PC-3 (cell line): ENCODE measurements at regions not wholly inside any gene's neighbourhood (a gene's known extent, or its start where the extent isn't known, plus 50 kb on each side); places are given as distances from the start of the nearest gene placed in this dataset.

Experiments used
- ATAC-seq: fragments of 200-7000 bp; cut with Tn5 transposase; 2 replicates; pipeline ENCODE4 v1.9.1; 2020; ENCODE audit warnings: mild to moderate bottlenecking, moderate library complexity
- BruUV-seq: library from RNA; stranded (reverse); fragments of 400-500 nt; replicated peaks from 2 replicates; lab custom pipeline; 2021; lab: Mats Ljungman, UMichigan
- CTCF ChIA-PET: fragments of 300-600 bp; sonication (Branson Sonifier 250); formaldehyde crosslinking; loops from one replicate; lab custom pipeline; 2022; ENCODE audit warnings: antibody characterized with exemption; lab: Charles Lee
- POLR2A ChIA-PET: fragments of 300-600 bp; sonication (Branson Sonifier 250); formaldehyde crosslinking; loops from one replicate; lab custom pipeline; 2022; ENCODE audit warnings: antibody characterized with exemption; ENCODE audit not compliant: unreplicated experiment; lab: Charles Lee
- DNase-seq: peaks from one replicate; pipeline ENCODE4 v3.0.0-alpha.2; 2015
- H2AFZ ChIP-seq: fragments of 300-600 bp; sonication (generic); 2 replicates; pipeline ENCODE4 v1.6.0; 2016; ENCODE audit warnings: antibody characterized with exemption, low read length
- H3F3A ChIP-seq: fragments of 300-600 bp; sonication (generic); one replicate; pipeline ENCODE4 v1.6.0; 2017; ENCODE audit warnings: antibody characterized with exemption, low read length, control low read depth, mild to moderate bottlenecking; ENCODE audit not compliant: unreplicated experiment
- H3K27ac ChIP-seq: fragments of 300-600 bp; sonication (generic); 2 replicates; pipeline ENCODE4 v1.5.1; 2016; ENCODE audit warnings: mild to moderate bottlenecking, low read length
- H3K27me3 ChIP-seq: fragments of 300-600 bp; sonication (generic); 2 replicates; pipeline ENCODE4 v1.6.1; 2016; ENCODE audit warnings: low read length, mixed read lengths
- H3K36me3 ChIP-seq: fragments of 300-600 bp; sonication (generic); 2 replicates; pipeline ENCODE4 v1.6.1; 2016; ENCODE audit warnings: low read depth, mixed run types, low read length, mixed read lengths
- H3K4me1 ChIP-seq: fragments of 300-600 bp; sonication (generic); 2 replicates; pipeline ENCODE4 v1.5.1; 2016; ENCODE audit warnings: low read length; ENCODE audit not compliant: insufficient read depth
- H3K4me2 ChIP-seq: fragments of 300-600 bp; sonication (generic); 2 replicates; pipeline ENCODE4 v1.6.0; 2016; ENCODE audit warnings: low read length
- H3K4me3 ChIP-seq: fragments of 300-600 bp; sonication (generic); 2 replicates; pipeline ENCODE4 v1.5.1; 2016; ENCODE audit warnings: mild to moderate bottlenecking, low read length, mixed read lengths
- H3K79me2 ChIP-seq: fragments of 300-600 bp; sonication (generic); 2 replicates; pipeline ENCODE4 v1.6.1; 2017; ENCODE audit warnings: low read length, mixed read lengths
- H3K9ac ChIP-seq: fragments of 300-600 bp; sonication (generic); 2 replicates; pipeline ENCODE4 v1.6.0; 2016; ENCODE audit warnings: mild to moderate bottlenecking, low read length
- H3K9me2 ChIP-seq: fragments of 300-600 bp; sonication (generic); replicated peaks from 2 replicates; pipeline ENCODE4 v1.6.1; 2016; ENCODE audit warnings: mixed run types, low read length, mixed read lengths
- H3K9me3 ChIP-seq: fragments of 300-600 bp; sonication (generic); 2 replicates; pipeline ENCODE4 v1.6.1; 2016; ENCODE audit warnings: low read length, mixed read lengths
- H4K20me1 ChIP-seq: fragments of 300-600 bp; sonication (generic); 2 replicates; pipeline ENCODE4 v1.6.1; 2016; ENCODE audit warnings: low read length, mixed read lengths
- CTCF ChIP-seq: fragments of 300-600 bp; sonication (generic); conservative IDR thresholded peaks from 2 replicates; pipeline ENCODE4 v1.5.1; 2017; ENCODE audit warnings: antibody characterized with exemption, low read depth, mild to moderate bottlenecking, low read length
- EZH2 ChIP-seq: fragments of 300-600 bp; sonication (generic); IDR thresholded peaks from one replicate; pipeline ENCODE4 v1.6.1; 2017; ENCODE audit warnings: antibody characterized with exemption, mild to moderate bottlenecking, low read length; ENCODE audit not compliant: unreplicated experiment
- EZH2phosphoT487 ChIP-seq: fragments of 300-600 bp; sonication (generic); IDR thresholded peaks from 2 replicates; pipeline ENCODE4 v1.6.1; 2018; ENCODE audit warnings: mild to moderate bottlenecking, antibody characterized with exemption, low read length, borderline replicate concordance
- intact Hi-C: fragments of 100-400 bp; cut with micrococcal nuclease; formaldehyde crosslinking; loops from 2 replicates; pipeline ENCODE4 v1.9.0; 2023

DNA sequence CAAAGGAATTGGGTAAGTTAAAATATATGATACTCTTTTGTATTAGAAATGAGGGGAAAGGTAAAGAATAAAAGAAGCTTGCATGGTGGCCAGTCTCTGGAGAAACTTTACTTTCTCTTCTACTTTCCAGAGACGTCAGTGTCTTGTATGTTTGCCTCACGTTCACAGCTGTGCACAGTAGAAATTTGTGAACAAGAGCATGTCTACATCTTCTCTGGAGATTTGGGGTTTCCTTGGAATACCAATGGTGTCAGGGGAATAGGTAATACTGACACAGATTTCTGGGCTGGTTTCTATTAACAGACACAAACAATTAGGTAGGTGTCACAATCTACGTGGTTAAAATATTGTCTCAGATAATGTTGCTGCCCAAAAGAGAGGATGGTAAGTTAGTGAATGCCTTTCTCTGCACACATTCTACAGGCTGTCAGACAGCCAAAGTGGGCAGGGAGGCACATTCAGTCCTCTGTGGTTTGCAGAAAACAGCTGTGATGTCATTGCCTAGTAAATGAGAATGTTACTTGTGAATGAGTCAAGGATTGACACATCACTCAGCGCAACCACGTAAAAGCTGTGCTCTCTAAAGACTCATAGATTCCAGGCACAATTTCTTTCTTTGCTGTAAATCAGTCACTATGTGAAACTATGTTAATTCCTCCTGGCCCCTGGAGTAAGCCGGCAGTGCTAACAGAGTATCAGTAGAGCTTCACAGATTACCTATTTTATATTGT lies 397.1 kb downstream of the MAN2A1 start:
- BruUV-seq: no TSS peak

DNA sequence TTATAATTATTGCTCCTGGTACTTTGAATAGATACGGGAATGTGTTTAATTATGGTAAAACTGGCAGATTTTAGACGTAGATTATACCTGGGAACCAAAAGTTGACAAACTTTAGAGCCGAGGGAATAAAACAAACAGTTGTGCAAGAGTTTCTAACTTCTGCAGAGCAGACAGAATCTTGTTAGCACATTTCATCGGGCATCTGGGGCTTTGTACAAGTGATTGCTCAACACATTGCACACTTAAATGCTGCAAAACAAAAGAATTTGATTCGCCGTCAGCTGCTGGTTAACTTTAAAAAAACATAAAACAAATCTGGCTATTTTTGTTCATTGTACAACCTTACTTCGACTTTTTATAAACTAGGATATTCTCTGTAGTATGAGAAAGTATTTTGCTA lies 398.1 kb downstream of the MAN2A1 start:
- no peaks in the 10 kb centered on the region for H3K27me3 ChIP-seq
- intact Hi-C loops: no loop called here
- POLR2A ChIA-PET: no interaction called here
- H2AFZ ChIP-seq: no peak overlapping the region
- no peak overlapping the region for H3K4me2 ChIP-seq
- no peak overlapping the region for H3K4me3 ChIP-seq
- no peaks in the 10 kb centered on the region for H3K36me3 ChIP-seq
- H3K9me3 ChIP-seq: no peaks in the 10 kb centered on the region
- no TSS peak for BruUV-seq
- ATAC-seq (no peak), DNase-seq (no peak)
- no peaks in the 10 kb centered on the region for H3K79me2 ChIP-seq
- no peaks in the 10 kb centered on the region for H3K4me1 ChIP-seq
- H3K9ac ChIP-seq: no peak overlapping the region
- CTCF ChIA-PET: no interaction called here
- TF ChIP-seq CTCF (no peak), EZH2 (no peak), EZH2phosphoT487 (no peak)
- no peaks in the 10 kb centered on the region for H4K20me1 ChIP-seq
- H3K9me2 ChIP-seq: 0 out of 2 replicates have a peak, but pooled peaks cover 5% of the 10 kb centered on the region
- H3F3A ChIP-seq: no peaks in the 10 kb centered on the region
- no peak overlapping the region for H3K27ac ChIP-seq

More for the DNA sequence above, 397.1 kb downstream of the MAN2A1 start:
- no peaks in the 10 kb centered on the region for H3K79me2 ChIP-seq
- no peak overlapping the region for H3K27ac ChIP-seq
- no peak overlapping the region for H3K4me3 ChIP-seq
- 0 out of 2 replicates have a peak, but pooled peaks cover 5% of the 10 kb centered on the region for H3K9me2 ChIP-seq
- POLR2A ChIA-PET: no interaction called here
- H3K4me1 ChIP-seq: no peaks in the 10 kb centered on the region
- no peak overlapping the region for H3K9ac ChIP-seq
- H3K27me3 ChIP-seq: no peaks in the 10 kb centered on the region
- no peaks in the 10 kb centered on the region for H3K36me3 ChIP-seq
- H3K4me2 ChIP-seq: no peak overlapping the region
- ATAC-seq: peak; percentile 45
- peak; percentile 51 for DNase-seq
- no peak for TF ChIP-seq EZH2
- no peak for TF ChIP-seq EZH2phosphoT487
- no peak for TF ChIP-seq CTCF
- intact Hi-C loops: no loop called here
- CTCF ChIA-PET: no interaction called here
- H2AFZ ChIP-seq: no peak overlapping the region
- no peaks in the 10 kb centered on the region for H4K20me1 ChIP-seq
- no peaks in the 10 kb centered on the region for H3F3A ChIP-seq
- H3K9me3 ChIP-seq: no peaks in the 10 kb centered on the region

GRCh38 chr5:110088676-110089436 lies 399.1 kb downstream of the MAN2A1 start:
- no peaks in the 10 kb centered on the region for H3F3A ChIP-seq
- H3K36me3 ChIP-seq: no peaks in the 10 kb centered on the region
- ChIA-PET CTCF (no interaction called here), POLR2A (no interaction called here)
- no peak overlapping the region for H2AFZ ChIP-seq
- no peaks in the 10 kb centered on the region for H3K9me3 ChIP-seq
- H3K9ac ChIP-seq: no peak overlapping the region
- no peak overlapping the region for H3K4me3 ChIP-seq
- H3K27me3 ChIP-seq: no peaks in the 10 kb centered on the region
- H3K79me2 ChIP-seq: no peaks in the 10 kb centered on the region
- no TSS peak for BruUV-seq
- TF ChIP-seq EZH2phosphoT487 (no peak), EZH2 (no peak), CTCF (no peak)
- ATAC-seq: no peak
- intact Hi-C loops: no loop called here
- no peak overlapping the region for H3K27ac ChIP-seq
- no peaks in the 10 kb centered on the region for H3K4me1 ChIP-seq
- DNase-seq: no peak
- no peaks in the 10 kb centered on the region for H4K20me1 ChIP-seq
- H3K4me2 ChIP-seq: no peak overlapping the region
- 0 out of 2 replicates have a peak, but pooled peaks cover 5% of the 10 kb centered on the region for H3K9me2 ChIP-seq
